LNCaP clone FGC (cell line): ENCODE measurements at regions not wholly inside any gene's neighbourhood (a gene's known extent, or its start where the extent isn't known, plus 50 kb on each side); places are given as distances from the start of the nearest gene placed in this dataset.

Experiments used
- DNase-seq: peaks from one replicate; pipeline ENCODE4 v3.0.0-alpha.2; 2011; ENCODE audit warnings: low read depth
- H3K4me3 ChIP-seq: 2 replicates; pipeline ENCODE4 v1.5.1; 2011; ENCODE audit warnings: mild to moderate bottlenecking, low read depth, low read length, control low read depth
- CTCF ChIP-seq: IDR thresholded peaks from 2 replicates; pipeline ENCODE4 v1.5.1; 2012; ENCODE audit warnings: mild to moderate bottlenecking; ENCODE audit not compliant: control insufficient read depth, insufficient read depth; ENCODE audit errors: extremely low read depth

- no peak overlapping the region for H3K4me3 ChIP-seq
- DNase-seq, result no peak
- TF ChIP-seq CTCF, result no peak
These were observed 267.8 kb upstream of the ECI2 start for GRCh38 chr6:4403023-4403752.

- no peak for DNase-seq
- no peak for TF ChIP-seq CTCF
- H3K4me3 ChIP-seq, result no peak overlapping the region
These were observed 267.2 kb upstream of the ECI2 start for GRCh38 chr6:4402477-4402976.

DNA sequence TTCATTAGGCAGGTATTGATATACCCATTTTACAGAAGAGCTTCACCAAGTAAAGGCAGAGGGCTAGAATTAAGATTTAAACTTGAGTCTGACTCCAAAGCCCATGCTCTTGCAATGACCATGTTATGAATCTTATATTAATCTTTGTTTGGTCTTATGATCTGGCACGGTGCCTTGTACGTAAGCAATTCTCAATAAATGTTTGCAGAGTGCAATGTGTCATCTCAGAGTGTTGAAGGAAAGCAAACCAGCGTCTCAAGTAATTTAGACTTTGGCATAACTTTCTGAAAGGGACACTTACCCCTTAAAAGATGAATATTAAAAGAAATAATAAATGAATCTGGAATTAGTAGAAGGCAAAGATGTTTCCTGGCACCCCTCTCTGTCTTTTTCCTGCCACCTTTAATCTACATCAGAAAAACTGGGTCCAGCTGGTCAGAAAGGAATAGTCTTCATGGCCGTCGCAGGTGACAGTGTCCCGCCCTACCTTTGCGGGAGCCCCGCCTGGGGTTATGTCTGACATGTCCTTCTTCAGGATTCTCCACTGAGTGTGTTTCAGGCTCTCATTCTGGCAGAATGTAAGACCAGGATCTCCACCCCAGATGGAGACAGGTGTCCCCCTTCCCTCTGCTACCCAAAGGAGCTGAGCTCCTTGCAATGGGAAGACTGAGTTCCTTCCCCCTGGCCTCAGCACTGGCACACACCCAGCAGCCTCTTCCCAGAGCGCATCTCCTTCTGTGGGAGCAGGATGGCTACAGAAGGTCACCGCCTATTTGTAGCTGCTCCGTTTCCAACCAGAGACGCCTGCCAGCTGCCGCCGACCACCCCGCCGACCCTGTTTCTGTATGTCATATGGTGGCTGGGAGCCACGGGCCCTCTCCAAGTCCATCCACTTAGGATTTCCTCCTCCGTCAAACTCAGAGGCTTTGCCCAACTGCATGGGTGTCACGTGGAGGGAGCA is 266.3 kb upstream of the ECI2 start:
- DNase-seq, result peak; percentile 56
- no peak for TF ChIP-seq CTCF
- no peak overlapping the region for H3K4me3 ChIP-seq

GRCh38 chr6:4399656-4400055 is 264.3 kb upstream of the ECI2 start:
- TF ChIP-seq CTCF, result no peak
- DNase-seq, result no peak
- no peak overlapping the region for H3K4me3 ChIP-seq

GRCh38 chr6:4398791-4399190 is 263.4 kb upstream of the ECI2 start:
- TF ChIP-seq CTCF, result no peak

GRCh38 chr6:4397307-4397706 is 261.9 kb upstream of the ECI2 start:
- DNase-seq, result no peak
- H3K4me3 ChIP-seq, result no peak overlapping the region

More at GRCh38 chr6:4398791-4399190, 263.4 kb upstream of the ECI2 start:
- no peak for DNase-seq
- H3K4me3 ChIP-seq, result no peak overlapping the region

More at GRCh38 chr6:4397307-4397706, 261.9 kb upstream of the ECI2 start:
- no peak for TF ChIP-seq CTCF
